HG02970 (cell line): ENCODE measurements at regions not wholly inside any gene's neighbourhood (a gene's known extent, or its start where the extent isn't known, plus 50 kb on each side); places are given as distances from the start of the nearest gene placed in this dataset.

ENCODE experiments used
- ATAC-seq: cut with Tn5 transposase; IDR thresholded peaks from one replicate; pipeline ENCODE4 v1.9.1; 2021; ENCODE audit warnings: mild to moderate bottlenecking, moderate library complexity, moderate number of reproducible peaks; ENCODE audit not compliant: unreplicated experiment, low FRiP score

DNA sequence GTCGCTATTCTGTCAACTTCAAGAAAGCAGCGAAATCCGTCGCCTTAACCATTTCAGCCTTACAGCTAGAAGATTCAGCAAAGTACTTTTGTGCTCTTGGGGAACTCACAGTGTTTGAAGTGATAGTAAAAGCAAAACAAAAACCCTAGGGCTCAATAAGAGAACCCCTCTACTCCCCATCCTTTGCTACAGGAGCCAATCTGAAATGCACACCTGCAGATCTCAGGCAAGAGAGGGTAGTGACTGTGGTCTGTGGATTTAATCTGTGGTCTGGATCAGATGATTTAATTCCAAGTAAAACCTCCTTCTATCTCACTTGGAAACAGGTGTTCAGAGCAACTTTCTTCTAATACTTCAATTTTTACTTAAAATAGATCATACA, 422.9 kb upstream of the OR4E1 start:
- no peak for ATAC-seq

GRCh38 chr14:22095860-22096513, 422.4 kb upstream of the OR4E1 start:
- ATAC-seq: no peak

DNA sequence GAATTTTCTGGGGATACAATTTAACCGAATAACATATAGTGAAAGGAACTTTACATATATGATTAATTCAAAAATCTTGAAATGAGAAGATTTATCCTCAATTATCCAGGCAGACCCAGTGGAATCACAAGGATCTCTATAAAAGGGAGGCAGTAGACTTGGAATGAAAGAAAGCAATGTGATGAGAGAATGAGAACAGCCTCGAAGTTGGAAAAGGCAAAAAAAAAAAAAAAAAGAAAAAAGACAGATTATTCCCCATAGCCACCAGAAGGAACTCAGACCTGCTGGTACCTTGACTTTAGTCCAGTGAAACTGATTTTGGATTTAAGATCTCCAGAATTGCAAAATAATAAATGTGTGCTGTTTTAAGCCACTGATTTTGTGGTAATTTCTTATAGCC, 416.3 kb upstream of the OR4E1 start:
- no peak for ATAC-seq

DNA sequence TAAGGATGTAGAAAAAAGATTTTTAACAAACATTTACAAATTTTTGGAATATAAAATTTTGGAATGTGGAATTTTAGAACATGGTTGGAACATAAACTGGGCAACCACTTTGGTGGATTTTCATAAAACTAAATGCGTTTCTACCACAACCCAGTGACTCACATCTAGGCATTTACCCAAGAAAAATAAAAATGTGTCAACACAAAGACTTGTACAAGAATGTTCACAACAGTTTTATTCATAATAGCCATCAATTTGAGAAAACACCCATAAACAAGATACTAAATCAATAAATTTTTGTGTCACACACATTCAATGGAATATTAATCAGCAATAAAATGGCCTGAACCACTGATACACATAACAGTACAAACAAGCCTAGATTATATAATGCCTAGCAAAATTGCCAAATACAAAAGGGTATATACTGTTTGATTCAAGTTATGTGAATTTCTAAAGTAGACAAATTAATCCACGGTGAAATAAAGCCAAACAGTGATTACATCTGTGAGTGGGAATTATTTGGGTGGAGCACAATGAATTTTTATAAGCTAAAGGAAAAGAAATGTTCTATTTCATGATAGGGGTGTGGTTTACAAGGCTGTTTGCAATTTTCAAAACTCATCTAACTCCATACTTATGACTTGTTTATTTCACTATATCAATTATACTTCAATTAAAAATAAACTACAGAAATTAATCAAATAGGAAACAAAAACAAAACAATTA, 415.2 kb upstream of the OR4E1 start:
- no peak for ATAC-seq

GRCh38 chr14:22086131-22086530, 412.5 kb upstream of the OR4E1 start:
- ATAC-seq: no peak

- ATAC-seq: no peak
These were observed 411.0 kb upstream of the OR4E1 start for GRCh38 chr14:22084393-22085281.

DNA sequence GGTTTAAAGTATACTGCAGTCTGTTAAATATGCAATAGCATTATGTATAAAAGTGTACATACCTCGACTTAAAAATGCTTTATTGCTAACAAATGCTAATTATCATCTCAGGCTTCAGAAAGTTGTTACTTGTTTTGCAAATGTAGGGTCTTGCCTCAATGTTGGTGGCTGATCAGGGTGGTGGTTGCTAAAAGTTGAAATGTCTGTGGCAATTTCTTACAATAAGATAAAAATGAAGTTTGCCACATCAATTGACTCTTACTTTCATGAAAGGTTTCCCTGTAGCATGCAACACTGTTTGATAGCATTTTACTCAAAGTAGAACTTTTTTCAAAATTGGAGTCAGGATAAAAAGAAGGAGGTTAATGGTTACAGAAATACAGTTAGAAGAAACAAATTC, 407.7 kb upstream of the OR4E1 start:
- no peak for ATAC-seq

DNA sequence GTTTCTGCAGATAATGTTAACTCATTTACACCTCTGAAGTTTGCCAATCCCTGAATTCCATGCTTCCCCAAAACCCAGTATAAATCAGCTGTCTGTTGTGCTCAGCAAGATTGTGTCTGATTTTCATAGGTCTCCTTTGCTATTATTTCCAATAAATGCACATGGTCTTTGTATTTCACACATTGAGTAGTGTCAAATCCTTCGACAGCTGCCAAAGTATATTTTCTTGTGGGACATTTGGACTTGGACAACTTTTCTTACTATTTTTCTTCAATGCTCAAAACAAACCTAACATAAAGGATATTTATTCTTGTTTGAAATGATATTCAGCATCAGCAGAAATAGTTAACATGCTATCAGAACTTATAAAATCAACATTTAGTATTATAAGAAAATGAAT, 406.1 kb upstream of the OR4E1 start:
- ATAC-seq: no peak

- no peak for ATAC-seq
These were observed 400.2 kb upstream of the OR4E1 start for GRCh38 chr14:22073801-22074200.

DNA sequence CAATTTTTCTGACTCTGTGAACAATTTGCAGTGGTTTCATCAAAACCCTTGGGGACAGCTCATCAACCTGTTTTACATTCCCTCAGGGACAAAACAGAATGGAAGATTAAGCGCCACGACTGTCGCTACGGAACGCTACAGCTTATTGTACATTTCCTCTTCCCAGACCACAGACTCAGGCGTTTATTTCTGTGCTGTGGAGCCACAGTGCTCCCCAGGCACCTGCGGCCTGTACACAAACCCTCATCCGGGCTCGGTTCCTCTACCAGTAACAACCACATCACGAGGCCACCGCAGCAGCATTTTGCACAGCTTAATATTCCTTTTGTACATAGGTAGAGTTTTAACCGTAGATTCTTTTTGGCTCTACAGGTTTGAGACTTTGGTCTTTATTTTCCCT, 397.4 kb upstream of the OR4E1 start:
- ATAC-seq: peak; percentile 89

GRCh38 chr14:22070119-22070982, 396.7 kb upstream of the OR4E1 start:
- peak; percentile 35 for ATAC-seq

- ATAC-seq: no peak
These were observed 391.7 kb upstream of the OR4E1 start for GRCh38 chr14:22065347-22065746.

DNA sequence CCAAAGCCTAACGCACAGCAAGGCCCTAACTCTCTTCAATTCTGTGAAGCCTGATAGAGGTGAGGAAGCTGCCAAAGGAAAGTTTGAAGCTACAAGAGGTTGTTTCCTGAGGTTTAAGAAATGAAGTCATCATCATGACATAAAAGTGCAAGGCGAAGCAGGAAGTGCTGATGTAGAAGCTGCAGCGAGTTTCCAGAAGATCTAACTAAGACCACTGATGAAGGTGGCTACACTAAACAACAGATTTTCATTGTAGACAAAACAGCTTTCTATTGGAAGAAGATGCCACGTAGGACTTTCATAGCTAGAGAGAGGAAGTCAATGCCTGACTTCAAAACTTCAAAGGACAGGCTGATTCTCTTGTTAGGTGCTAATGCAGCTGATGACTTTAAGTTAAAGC, 385.6 kb upstream of the OR4E1 start:
- ATAC-seq: no peak

GRCh38 chr14:22052795-22053194, 379.2 kb upstream of the OR4E1 start:
- ATAC-seq: no peak

- ATAC-seq: no peak
These were observed 373.5 kb upstream of the OR4E1 start for GRCh38 chr14:22047115-22047514.

DNA sequence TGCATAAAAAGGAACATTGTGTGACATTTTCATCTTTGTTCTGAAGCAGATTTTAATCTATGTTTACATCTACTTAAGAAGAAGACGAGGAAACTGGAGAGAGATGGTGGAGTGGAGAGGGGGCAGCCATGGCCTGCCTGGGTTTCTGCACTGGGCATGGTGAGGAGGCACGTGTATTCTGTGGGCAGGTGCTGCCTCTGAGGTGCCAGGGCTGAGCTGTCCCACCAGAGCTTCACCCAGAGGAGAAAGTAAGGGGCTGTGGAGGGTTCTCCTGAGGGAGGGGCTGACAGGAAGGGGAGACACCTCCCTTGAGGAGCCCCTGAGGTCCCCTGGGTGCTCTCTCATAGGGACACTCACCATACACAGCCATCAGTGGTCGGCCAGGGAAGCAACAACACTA, 372.4 kb upstream of the OR4E1 start:
- ATAC-seq: no peak

DNA sequence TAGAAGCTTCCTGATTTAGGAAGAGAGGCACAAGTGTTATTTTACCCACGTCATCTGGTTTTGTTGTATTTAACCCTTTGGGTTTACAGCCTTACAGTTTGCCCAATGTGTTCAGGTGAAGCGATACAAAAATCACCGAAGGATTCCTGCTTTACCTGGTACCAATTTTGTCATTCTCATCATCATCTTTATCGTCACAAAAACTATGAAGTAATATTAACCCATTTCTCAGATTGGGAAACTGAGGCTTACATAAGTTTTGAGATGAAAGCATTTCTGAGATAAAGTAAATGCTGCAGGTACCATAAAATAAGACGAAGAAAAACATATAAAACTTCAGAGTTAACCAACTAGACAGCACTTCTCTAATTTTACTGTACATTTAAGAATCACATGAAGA, 370.6 kb upstream of the OR4E1 start:
- ATAC-seq: no peak

DNA sequence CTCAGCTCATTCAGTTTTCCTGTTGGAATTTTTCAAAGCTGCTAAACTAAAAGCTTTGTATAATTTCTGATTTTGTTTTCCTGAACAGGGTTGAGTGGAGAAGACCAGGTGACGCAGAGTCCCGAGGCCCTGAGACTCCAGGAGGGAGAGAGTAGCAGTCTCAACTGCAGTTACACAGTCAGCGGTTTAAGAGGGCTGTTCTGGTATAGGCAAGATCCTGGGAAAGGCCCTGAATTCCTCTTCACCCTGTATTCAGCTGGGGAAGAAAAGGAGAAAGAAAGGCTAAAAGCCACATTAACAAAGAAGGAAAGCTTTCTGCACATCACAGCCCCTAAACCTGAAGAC, 367.1 kb upstream of the OR4E1 start:
- no peak for ATAC-seq

DNA sequence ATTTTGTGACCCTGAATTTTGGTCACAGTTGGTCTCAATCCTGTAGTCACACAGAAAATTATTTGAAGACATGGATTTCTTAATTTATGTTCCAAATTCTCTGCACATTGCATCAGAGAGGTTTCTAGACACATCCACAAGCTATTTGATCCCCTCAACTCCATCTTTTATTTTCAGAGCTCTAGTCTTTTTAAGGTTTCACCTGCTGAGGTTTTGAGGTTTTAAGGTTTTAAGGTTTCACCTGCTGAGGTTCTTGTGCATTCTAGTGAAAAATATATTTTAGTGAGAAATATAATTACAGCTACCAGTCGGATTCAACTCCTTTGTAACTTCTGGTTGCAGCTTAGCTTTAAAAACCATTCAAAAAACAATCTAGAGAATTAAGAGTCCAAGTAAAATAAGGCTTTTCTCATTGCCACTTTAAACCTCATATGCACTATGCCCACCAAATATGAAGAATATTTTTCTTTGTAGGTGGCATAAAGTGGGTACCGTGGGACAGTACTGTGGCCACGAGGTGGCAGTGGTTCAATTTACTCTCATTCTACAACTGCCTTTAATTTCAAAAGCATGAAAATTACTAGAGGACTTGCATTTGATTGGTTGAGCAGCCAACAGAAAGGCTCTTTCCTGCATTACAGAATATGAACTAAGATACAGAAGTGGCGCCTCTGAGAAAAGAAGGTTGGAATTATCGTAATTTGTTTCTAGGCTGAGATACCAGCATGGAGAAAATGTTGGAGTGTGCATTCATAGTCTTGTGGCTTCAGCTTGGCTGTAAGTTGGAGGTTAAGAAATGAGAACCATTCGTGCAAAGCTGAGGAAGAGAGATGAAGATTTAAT, 366.5 kb upstream of the OR4E1 start:
- ATAC-seq: no peak
